HuH-7 (cell line): ENCODE measurements at regions not wholly inside any gene's neighbourhood (a gene's known extent, or its start where the extent isn't known, plus 50 kb on each side); places are given as distances from the start of the nearest gene placed in this dataset.
"Not testable (repeated sequence)": the region's sequence is repeated elsewhere in the genome, so short reads cannot be mapped to it uniquely, and the experiment has no call there.

ENCODE experiments used
- DNase-seq: peaks from one replicate; pipeline ENCODE4 v3.0.0; 2011; ENCODE audit warnings: low spot score

- DNase-seq: no peak
Measured at GRCh38 chr3:153551536-153552285, 389.7 kb downstream of the RAP2B start.

- DNase-seq: no peak
Measured at GRCh38 chr3:153552887-153553604, 391.0 kb downstream of the RAP2B start.

- no peak for DNase-seq
Measured at GRCh38 chr3:153553605-153553945, 391.5 kb downstream of the RAP2B start.

- DNase-seq: no peak
Measured at GRCh38 chr3:153555919-153556318, 393.9 kb downstream of the RAP2B start.

- not testable (repeated sequence) for DNase-seq
Measured at GRCh38 chr3:153559366-153559765, 397.3 kb downstream of the RAP2B start.

GRCh38 chr3:153567011-153567410 is 405.0 kb downstream of the RAP2B start:
- DNase-seq: no peak

GRCh38 chr3:153567556-153567955 is 405.5 kb downstream of the RAP2B start:
- DNase-seq: no peak

GRCh38 chr3:153570481-153570880 is 408.5 kb downstream of the RAP2B start:
- DNase-seq: not testable (repeated sequence)

- no peak for DNase-seq
Measured at GRCh38 chr3:153572165-153572564, 410.1 kb downstream of the RAP2B start.

GRCh38 chr3:153572654-153573053 is 410.6 kb downstream of the RAP2B start:
- DNase-seq: peak; percentile 14

GRCh38 chr3:153573481-153573880 is 411.5 kb downstream of the RAP2B start:
- DNase-seq: no peak

- no peak for DNase-seq
Measured at GRCh38 chr3:153574445-153574844, 412.4 kb downstream of the RAP2B start.

- no peak for DNase-seq
Measured at GRCh38 chr3:153577059-153577736, 415.2 kb downstream of the RAP2B start.

GRCh38 chr3:153578046-153578445 is 416.0 kb downstream of the RAP2B start:
- DNase-seq: no peak

- DNase-seq: no peak
Measured at GRCh38 chr3:153590051-153590450, 428.0 kb downstream of the RAP2B start.

- DNase-seq: no peak
Measured at GRCh38 chr3:153591561-153592245, 429.7 kb downstream of the RAP2B start.

GRCh38 chr3:153595186-153595815 is 433.3 kb downstream of the RAP2B start:
- peak; percentile 23 for DNase-seq

- no peak for DNase-seq
Measured at GRCh38 chr3:153596401-153596800, 434.4 kb downstream of the RAP2B start.

GRCh38 chr3:153599685-153600084 is 437.7 kb downstream of the RAP2B start:
- no peak for DNase-seq

- DNase-seq: no peak
Measured at GRCh38 chr3:153600896-153601295, 438.9 kb downstream of the RAP2B start.

- no peak for DNase-seq
Measured at GRCh38 chr3:153601374-153601853, 439.4 kb downstream of the RAP2B start.

GRCh38 chr3:153602801-153603200 is 440.8 kb downstream of the RAP2B start:
- DNase-seq: no peak
